ENCODE measurements at regions not wholly inside any gene's neighbourhood (a gene's known extent, or its start where the extent isn't known, plus 50 kb on each side); places are given as distances from the start of the nearest gene placed in this dataset.

DNA sequence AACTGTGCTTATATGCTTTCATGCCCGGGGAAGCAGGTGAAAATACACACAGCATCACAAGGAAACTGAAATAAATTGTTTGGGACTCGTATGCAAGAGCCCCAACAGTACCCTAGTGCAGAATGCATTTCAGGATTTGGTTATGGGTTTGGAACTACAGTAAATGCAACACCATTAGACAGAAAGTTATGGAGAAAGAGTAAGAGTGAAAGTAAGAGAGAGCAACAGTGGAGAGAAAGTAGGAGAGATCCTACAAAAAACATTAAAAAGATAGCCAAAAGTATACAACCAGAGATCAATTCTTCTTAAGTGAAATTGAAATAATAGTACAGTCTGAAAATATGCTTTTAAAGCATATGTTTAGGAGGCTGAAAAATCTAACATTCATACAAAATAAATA is 231.1 kb downstream of the TFEC start:
- no peak overlapping the region for H3K9ac ChIP-seq (ENCODE audit: low read length)
- no peak overlapping the region for H3K27ac ChIP-seq (ENCODE audit: low read length)
- H3K9me2 ChIP-seq (ENCODE audit: insufficient read depth, low read length) = no peaks in the 10 kb centered on the region
- no peak for TF ChIP-seq EP300 (conservative IDR thresholded peaks at IDR 0.05; ENCODE audit: poor library complexity, severe bottlenecking)
- TF ChIP-seq, protein P1, sequence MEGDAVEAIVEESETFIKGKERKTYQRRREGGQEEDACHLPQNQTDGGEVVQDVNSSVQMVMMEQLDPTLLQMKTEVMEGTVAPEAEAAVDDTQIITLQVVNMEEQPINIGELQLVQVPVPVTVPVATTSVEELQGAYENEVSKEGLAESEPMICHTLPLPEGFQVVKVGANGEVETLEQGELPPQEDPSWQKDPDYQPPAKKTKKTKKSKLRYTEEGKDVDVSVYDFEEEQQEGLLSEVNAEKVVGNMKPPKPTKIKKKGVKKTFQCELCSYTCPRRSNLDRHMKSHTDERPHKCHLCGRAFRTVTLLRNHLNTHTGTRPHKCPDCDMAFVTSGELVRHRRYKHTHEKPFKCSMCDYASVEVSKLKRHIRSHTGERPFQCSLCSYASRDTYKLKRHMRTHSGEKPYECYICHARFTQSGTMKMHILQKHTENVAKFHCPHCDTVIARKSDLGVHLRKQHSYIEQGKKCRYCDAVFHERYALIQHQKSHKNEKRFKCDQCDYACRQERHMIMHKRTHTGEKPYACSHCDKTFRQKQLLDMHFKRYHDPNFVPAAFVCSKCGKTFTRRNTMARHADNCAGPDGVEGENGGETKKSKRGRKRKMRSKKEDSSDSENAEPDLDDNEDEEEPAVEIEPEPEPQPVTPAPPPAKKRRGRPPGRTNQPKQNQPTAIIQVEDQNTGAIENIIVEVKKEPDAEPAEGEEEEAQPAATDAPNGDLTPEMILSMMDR (IDR thresholded peaks at IDR 0.05; ENCODE audit: poor library complexity, severe bottlenecking) = no peak
- no peak for TF ChIP-seq EZH2 (IDR thresholded peaks at IDR 0.05; ENCODE audit: borderline replicate concordance, insufficient read depth, low read length, poor library complexity, severe bottlenecking)
- TF ChIP-seq POLR2AphosphoS5 (IDR thresholded peaks at IDR 0.05) = no peak
- TF ChIP-seq RAD21 (conservative IDR thresholded peaks at IDR 0.05) = no peak
- TF ChIP-seq MXI1 (conservative IDR thresholded peaks at IDR 0.05; ENCODE audit: poor library complexity, severe bottlenecking) = no peak
- TF ChIP-seq SMC3 (conservative IDR thresholded peaks at IDR 0.05; ENCODE audit: poor library complexity) = no peak
- TF ChIP-seq, protein P2, sequence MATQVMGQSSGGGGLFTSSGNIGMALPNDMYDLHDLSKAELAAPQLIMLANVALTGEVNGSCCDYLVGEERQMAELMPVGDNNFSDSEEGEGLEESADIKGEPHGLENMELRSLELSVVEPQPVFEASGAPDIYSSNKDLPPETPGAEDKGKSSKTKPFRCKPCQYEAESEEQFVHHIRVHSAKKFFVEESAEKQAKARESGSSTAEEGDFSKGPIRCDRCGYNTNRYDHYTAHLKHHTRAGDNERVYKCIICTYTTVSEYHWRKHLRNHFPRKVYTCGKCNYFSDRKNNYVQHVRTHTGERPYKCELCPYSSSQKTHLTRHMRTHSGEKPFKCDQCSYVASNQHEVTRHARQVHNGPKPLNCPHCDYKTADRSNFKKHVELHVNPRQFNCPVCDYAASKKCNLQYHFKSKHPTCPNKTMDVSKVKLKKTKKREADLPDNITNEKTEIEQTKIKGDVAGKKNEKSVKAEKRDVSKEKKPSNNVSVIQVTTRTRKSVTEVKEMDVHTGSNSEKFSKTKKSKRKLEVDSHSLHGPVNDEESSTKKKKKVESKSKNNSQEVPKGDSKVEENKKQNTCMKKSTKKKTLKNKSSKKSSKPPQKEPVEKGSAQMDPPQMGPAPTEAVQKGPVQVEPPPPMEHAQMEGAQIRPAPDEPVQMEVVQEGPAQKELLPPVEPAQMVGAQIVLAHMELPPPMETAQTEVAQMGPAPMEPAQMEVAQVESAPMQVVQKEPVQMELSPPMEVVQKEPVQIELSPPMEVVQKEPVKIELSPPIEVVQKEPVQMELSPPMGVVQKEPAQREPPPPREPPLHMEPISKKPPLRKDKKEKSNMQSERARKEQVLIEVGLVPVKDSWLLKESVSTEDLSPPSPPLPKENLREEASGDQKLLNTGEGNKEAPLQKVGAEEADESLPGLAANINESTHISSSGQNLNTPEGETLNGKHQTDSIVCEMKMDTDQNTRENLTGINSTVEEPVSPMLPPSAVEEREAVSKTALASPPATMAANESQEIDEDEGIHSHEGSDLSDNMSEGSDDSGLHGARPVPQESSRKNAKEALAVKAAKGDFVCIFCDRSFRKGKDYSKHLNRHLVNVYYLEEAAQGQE (IDR thresholded peaks at IDR 0.05; ENCODE audit: borderline replicate concordance) = no peak
- TF ChIP-seq TAF1 (IDR thresholded peaks at IDR 0.05; ENCODE audit: low read depth) = no peak
- H3K27me3 ChIP-seq (ENCODE audit: insufficient read depth, low read depth, low read length) = no peaks in the 10 kb centered on the region
- no peaks in the 10 kb centered on the region for H3K79me2 ChIP-seq (replicated peaks; ENCODE audit: insufficient read depth, low read length)
- no peaks in the 10 kb centered on the region for H3F3A ChIP-seq (ENCODE audit: insufficient read depth, low read length, poor library complexity, severe bottlenecking)
- H3K9me3 ChIP-seq (ENCODE audit: low read length) = no peaks in the 10 kb centered on the region
- H2AFZ ChIP-seq (ENCODE audit: low read depth, low read length) = no peak overlapping the region
- H4K20me1 ChIP-seq (ENCODE audit: insufficient read depth) = no peaks in the 10 kb centered on the region
- H3K4me2 ChIP-seq (ENCODE audit: low read length) = no peak overlapping the region
- H3K4me3 ChIP-seq (ENCODE audit: low read length) = no peak overlapping the region
- H3K36me3 ChIP-seq (ENCODE audit: insufficient read depth, low read length) = no peaks in the 10 kb centered on the region

DNA sequence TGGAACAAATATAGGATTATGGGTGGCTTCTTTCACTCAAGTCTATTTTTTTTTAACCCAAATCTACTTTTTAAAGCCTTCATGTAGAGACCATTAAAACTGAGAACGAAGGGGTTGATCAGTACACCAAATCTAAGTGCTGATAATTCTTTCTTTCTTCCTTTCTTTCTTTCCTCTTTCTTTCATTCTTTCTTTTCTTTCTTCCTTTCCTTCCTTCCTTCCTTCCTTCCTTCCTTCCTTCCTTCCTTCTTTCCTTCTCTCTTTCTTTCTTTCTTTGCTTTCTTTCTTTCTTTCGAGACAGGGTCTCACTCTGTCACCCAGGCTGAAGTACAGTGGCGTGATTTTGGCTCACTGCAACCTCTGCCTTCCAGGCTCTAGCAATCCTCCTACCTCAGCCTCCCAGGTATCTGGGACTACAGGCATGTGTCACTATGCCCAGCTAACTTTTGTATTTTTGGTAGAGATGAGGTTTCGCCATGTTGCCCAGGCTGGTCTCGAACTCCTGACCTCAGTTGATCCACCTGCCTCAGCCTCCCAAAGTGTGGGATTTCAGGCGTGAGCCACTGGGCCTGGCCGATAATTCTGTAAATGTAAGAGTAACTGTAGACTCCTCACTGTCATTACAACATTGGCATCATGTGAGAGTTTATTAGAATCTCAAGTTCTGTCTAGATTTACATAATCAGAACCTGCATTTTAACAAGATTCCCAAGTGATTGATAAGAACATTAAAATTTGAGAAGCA is 236.4 kb downstream of the TFEC start:
- no peaks in the 10 kb centered on the region for H3K36me3 ChIP-seq (ENCODE audit: insufficient read depth, low read length)
- no peaks in the 10 kb centered on the region for H4K20me1 ChIP-seq (ENCODE audit: insufficient read depth)
- TF ChIP-seq MXI1 (conservative IDR thresholded peaks at IDR 0.05; ENCODE audit: poor library complexity, severe bottlenecking) = no peak
- TF ChIP-seq SMC3 (conservative IDR thresholded peaks at IDR 0.05; ENCODE audit: poor library complexity) = no peak
- TF ChIP-seq, protein P2 (IDR thresholded peaks at IDR 0.05; ENCODE audit: borderline replicate concordance) = no peak
- TF ChIP-seq, protein P1 (IDR thresholded peaks at IDR 0.05; ENCODE audit: poor library complexity, severe bottlenecking) = no peak
- no peak for TF ChIP-seq POLR2AphosphoS5 (IDR thresholded peaks at IDR 0.05)
- no peak for TF ChIP-seq EP300 (conservative IDR thresholded peaks at IDR 0.05; ENCODE audit: poor library complexity, severe bottlenecking)
- TF ChIP-seq TAF1 (IDR thresholded peaks at IDR 0.05; ENCODE audit: low read depth) = no peak
- no peak for TF ChIP-seq EZH2 (IDR thresholded peaks at IDR 0.05; ENCODE audit: borderline replicate concordance, insufficient read depth, low read length, poor library complexity, severe bottlenecking)
- no peak for TF ChIP-seq RAD21 (conservative IDR thresholded peaks at IDR 0.05)
- no peaks in the 10 kb centered on the region for H3K9me2 ChIP-seq (ENCODE audit: insufficient read depth, low read length)
- no peaks in the 10 kb centered on the region for H3K27me3 ChIP-seq (ENCODE audit: insufficient read depth, low read depth, low read length)
- no peak overlapping the region for H3K27ac ChIP-seq (ENCODE audit: low read length)
- H3K4me2 ChIP-seq (ENCODE audit: low read length) = no peak overlapping the region
- H3K4me3 ChIP-seq (ENCODE audit: low read length) = no peak overlapping the region
- H3K9me3 ChIP-seq (ENCODE audit: low read length) = no peaks in the 10 kb centered on the region
- H3K9ac ChIP-seq (ENCODE audit: low read length) = no peak overlapping the region
- H2AFZ ChIP-seq (ENCODE audit: low read depth, low read length) = no peak overlapping the region
- H3K79me2 ChIP-seq (replicated peaks; ENCODE audit: insufficient read depth, low read length) = no peaks in the 10 kb centered on the region
- no peaks in the 10 kb centered on the region for H3F3A ChIP-seq (ENCODE audit: insufficient read depth, low read length, poor library complexity, severe bottlenecking)

Data from neural cell (in vitro differentiated cells).